ENCODE measurements at regions not wholly inside any gene's neighbourhood (a gene's known extent, or its start where the extent isn't known, plus 50 kb on each side); places are given as distances from the start of the nearest gene placed in this dataset.

DNA sequence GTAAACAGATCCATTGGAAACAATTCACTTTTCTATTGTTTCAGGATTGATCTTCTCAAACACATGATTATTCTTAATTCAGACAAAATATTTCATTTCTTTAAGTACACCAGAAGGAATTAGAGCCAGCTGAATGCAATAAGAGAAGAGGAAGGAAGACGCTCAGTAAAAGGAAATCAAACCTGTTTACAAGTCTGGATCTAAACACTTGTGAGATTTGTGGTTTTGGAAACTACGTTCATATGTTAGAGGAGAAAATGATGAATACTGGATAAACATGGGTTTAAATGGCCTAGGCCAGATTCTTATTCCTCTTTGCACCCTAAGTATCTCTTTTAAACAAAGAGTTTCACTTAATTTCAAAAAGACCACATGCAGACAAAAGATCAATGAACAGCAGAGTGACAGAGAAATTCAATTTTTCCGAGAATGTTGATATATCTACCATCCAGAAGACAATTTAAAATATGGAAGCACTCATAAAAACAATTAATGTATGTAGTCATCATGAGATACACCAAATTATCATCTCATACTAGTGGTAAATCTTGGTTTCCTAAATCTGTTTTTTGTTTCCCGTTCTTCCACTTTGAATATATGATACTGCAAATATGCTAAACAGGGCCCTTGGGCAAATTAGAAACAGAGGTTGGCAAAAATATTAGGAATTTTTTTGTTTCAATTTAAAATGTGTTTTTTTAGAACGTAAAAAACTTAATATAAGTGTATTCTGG is 703.5 kb upstream of the CITED2 start:
- H3K27ac ChIP-seq = no peak overlapping the region
- H3K4me1 ChIP-seq = peaks cover 19% of the 10 kb centered on the region
- TF ChIP-seq POLR2AphosphoS5 (IDR thresholded peaks at IDR 0.05) (no peak), POLR2A (IDR thresholded peaks at IDR 0.05) (no peak), EP300 (IDR thresholded peaks at IDR 0.05) (no peak)
- TF ChIP-seq, protein P1, sequence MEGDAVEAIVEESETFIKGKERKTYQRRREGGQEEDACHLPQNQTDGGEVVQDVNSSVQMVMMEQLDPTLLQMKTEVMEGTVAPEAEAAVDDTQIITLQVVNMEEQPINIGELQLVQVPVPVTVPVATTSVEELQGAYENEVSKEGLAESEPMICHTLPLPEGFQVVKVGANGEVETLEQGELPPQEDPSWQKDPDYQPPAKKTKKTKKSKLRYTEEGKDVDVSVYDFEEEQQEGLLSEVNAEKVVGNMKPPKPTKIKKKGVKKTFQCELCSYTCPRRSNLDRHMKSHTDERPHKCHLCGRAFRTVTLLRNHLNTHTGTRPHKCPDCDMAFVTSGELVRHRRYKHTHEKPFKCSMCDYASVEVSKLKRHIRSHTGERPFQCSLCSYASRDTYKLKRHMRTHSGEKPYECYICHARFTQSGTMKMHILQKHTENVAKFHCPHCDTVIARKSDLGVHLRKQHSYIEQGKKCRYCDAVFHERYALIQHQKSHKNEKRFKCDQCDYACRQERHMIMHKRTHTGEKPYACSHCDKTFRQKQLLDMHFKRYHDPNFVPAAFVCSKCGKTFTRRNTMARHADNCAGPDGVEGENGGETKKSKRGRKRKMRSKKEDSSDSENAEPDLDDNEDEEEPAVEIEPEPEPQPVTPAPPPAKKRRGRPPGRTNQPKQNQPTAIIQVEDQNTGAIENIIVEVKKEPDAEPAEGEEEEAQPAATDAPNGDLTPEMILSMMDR (IDR thresholded peaks at IDR 0.05) = no peak
- no peaks in the 10 kb centered on the region for H3K9me3 ChIP-seq
- no peak for DNase-seq (ENCODE audit: low spot score in 2 of 2)
- WGBS = 46% methylated on average over 5 of the region's 5 CpGs
- H3K4me3 ChIP-seq = no peak overlapping the region
- H3K36me3 ChIP-seq = no peaks in the 10 kb centered on the region
- H3K27me3 ChIP-seq = no peaks in the 10 kb centered on the region

DNA sequence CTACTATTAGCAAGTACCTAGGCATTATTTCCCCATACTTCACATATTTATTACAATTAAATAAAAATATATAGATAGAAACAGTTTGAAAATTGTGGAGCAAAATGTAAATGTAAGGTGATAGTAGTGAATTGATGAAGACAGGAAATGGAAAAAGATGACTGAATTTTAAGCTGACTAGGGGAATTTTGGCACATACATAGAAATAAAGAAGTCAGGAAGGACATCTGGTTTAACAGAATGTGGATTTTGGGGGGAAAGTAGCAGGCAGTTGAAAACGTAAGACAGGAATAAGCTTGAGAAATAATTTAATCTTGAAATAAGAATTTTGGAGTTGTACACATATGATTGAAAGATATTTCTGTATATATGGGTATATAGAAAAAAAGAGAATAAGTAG is 701.7 kb upstream of the CITED2 start:
- TF ChIP-seq EP300 (IDR thresholded peaks at IDR 0.05) (no peak), POLR2A (IDR thresholded peaks at IDR 0.05) (no peak), POLR2AphosphoS5 (IDR thresholded peaks at IDR 0.05) (no peak)
- TF ChIP-seq, protein P1 (IDR thresholded peaks at IDR 0.05) = no peak
- H3K4me3 ChIP-seq = no peak overlapping the region
- H3K27ac ChIP-seq = no peak overlapping the region
- WGBS = 87% methylated on average over 1 of the region's 1 CpG
- no peak for DNase-seq (ENCODE audit: low spot score in 2 of 2)
- H3K27me3 ChIP-seq = no peaks in the 10 kb centered on the region
- H3K9me3 ChIP-seq = no peaks in the 10 kb centered on the region
- H3K36me3 ChIP-seq = no peaks in the 10 kb centered on the region
- H3K4me1 ChIP-seq = peaks cover 23% of the 10 kb centered on the region

DNA sequence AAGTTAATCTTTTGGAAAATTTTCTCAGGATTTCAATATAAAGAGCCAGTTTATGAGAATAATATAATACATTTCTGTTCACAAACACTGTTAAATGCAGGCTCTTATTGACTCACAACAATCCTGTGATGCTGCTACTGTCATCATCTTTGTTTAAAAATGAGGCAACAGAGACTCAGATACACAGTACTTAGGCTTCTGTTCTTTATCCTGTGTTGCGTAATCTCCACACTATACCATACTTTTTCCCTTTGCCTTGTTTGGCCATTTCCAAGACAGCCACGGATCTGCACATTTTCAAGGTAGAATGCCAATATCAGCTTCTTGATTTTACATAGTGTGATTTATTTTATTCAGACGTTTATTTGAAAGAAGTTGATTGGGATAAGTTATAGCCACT is 699.0 kb upstream of the CITED2 start:
- WGBS = 73% methylated on average over 3 of the region's 3 CpGs
- H3K36me3 ChIP-seq = no peaks in the 10 kb centered on the region
- H3K27me3 ChIP-seq = no peaks in the 10 kb centered on the region
- no peak for DNase-seq (ENCODE audit: low spot score in 2 of 2)
- H3K9me3 ChIP-seq = no peaks in the 10 kb centered on the region
- no peak overlapping the region for H3K27ac ChIP-seq
- no peak overlapping the region for H3K4me3 ChIP-seq
- TF ChIP-seq, protein P1 (IDR thresholded peaks at IDR 0.05) = no peak
- TF ChIP-seq POLR2A (IDR thresholded peaks at IDR 0.05) = no peak
- no peak for TF ChIP-seq EP300 (IDR thresholded peaks at IDR 0.05)
- no peak for TF ChIP-seq POLR2AphosphoS5 (IDR thresholded peaks at IDR 0.05)
- H3K4me1 ChIP-seq = peaks cover 24% of the 10 kb centered on the region

DNA sequence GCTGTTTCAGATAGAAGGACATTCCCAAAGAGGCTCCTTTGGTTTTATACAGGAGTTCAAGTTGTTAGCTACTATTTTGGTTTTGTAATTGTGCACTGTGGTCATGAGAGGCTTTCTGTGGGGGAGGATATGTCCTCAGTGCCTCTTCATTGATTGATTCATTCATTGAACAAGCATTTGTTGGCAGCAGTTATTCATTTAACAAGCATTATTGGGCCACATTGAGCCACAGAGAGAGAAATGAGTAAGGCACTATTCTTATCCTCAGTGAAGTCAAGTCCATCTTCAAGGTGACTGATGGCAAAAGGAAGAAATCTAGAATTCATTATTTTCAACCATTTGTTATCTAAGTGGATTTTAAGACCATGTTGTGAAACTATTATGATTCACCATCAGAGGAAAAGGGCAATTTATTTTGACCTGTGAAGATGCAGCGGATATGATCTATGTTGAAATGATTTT is 697.2 kb upstream of the CITED2 start:
- DNase-seq (ENCODE audit: low spot score in 2 of 2) = no peak
- Histone ChIP-seq H3K27me3 (no peaks in the 10 kb centered on the region), H3K36me3 (no peaks in the 10 kb centered on the region), H3K27ac (no peak overlapping the region), H3K4me3 (no peak overlapping the region), H3K4me1 (peaks cover 19% of the 10 kb centered on the region), H3K9me3 (no peaks in the 10 kb centered on the region)
- TF ChIP-seq POLR2A (IDR thresholded peaks at IDR 0.05) = no peak
- TF ChIP-seq, protein P1 (IDR thresholded peaks at IDR 0.05) = no peak
- TF ChIP-seq POLR2AphosphoS5 (IDR thresholded peaks at IDR 0.05) = no peak
- no peak for TF ChIP-seq EP300 (IDR thresholded peaks at IDR 0.05)
- 83% methylated on average over 1 of the region's 1 CpG for WGBS

DNA sequence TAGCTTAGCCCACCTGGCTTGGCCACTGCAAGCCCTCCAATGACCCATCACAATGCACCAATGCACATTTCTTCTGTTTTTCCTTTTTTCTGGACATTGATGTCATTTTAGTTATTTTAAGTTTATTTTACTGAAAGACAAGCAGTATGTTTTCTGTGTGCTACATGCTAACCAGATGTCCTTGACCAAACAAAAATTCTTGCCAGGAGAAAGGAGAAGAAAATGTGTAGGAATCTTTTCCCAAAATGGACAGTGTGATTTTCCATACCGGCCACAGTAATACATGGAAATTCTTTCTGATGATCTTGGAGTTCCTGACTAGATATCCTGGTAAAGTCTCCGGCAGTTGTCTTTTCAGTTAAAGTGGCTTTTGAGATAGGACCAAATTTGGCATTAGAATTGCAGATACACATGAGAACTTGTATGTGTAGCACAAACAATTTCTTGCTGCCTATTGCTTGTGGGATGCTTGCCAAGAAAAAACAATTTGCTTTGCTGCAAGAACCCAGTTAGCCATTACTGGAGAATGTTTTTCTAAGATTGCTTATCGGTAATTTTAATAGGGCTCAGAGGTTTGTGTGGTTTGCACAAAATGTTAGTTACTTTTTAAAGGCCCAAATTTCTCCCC is 696.5 kb upstream of the CITED2 start:
- H3K27me3 ChIP-seq = no peaks in the 10 kb centered on the region
- no peak overlapping the region for H3K4me3 ChIP-seq
- no peak for DNase-seq (ENCODE audit: low spot score in 2 of 2)
- no peak overlapping the region for H3K27ac ChIP-seq
- H3K9me3 ChIP-seq = no peaks in the 10 kb centered on the region
- WGBS = 71% methylated on average over 3 of the region's 3 CpGs
- no peaks in the 10 kb centered on the region for H3K36me3 ChIP-seq
- peaks cover 19% of the 10 kb centered on the region for H3K4me1 ChIP-seq
- TF ChIP-seq EP300 (IDR thresholded peaks at IDR 0.05) = no peak
- no peak for TF ChIP-seq POLR2A (IDR thresholded peaks at IDR 0.05)
- TF ChIP-seq, protein P1 (IDR thresholded peaks at IDR 0.05) = no peak
- TF ChIP-seq POLR2AphosphoS5 (IDR thresholded peaks at IDR 0.05) = no peak
